Kidney epithelial cell (primary cell): ENCODE measurements at regions not wholly inside any gene's neighbourhood (a gene's known extent, or its start where the extent isn't known, plus 50 kb on each side); places are given as distances from the start of the nearest gene placed in this dataset.

ENCODE experiments used
- DNase-seq: peaks from one replicate; pipeline ENCODE4 v3.0.0-alpha.2; 2010; ENCODE audit warnings: low read depth
- H3K27me3 ChIP-seq: 2 replicates; pipeline ENCODE4 v1.6.0; 2011; ENCODE audit warnings: low read length; ENCODE audit not compliant: control insufficient read depth, insufficient read depth
- H3K36me3 ChIP-seq: 2 replicates; pipeline ENCODE4 v1.5.1; 2011; ENCODE audit warnings: low read length; ENCODE audit not compliant: control insufficient read depth, insufficient read depth
- H3K4me3 ChIP-seq: 2 replicates; pipeline ENCODE4 v1.5.1; 2011; ENCODE audit warnings: low read depth, mild to moderate bottlenecking, control low read depth, low read length
- CTCF ChIP-seq: IDR thresholded peaks from 2 replicates; pipeline ENCODE4 v1.5.1; 2011; ENCODE audit warnings: mild to moderate bottlenecking, moderate library complexity, low read length, control low read depth, inconsistent platforms; ENCODE audit not compliant: insufficient read depth, poor library complexity, severe bottlenecking

DNA sequence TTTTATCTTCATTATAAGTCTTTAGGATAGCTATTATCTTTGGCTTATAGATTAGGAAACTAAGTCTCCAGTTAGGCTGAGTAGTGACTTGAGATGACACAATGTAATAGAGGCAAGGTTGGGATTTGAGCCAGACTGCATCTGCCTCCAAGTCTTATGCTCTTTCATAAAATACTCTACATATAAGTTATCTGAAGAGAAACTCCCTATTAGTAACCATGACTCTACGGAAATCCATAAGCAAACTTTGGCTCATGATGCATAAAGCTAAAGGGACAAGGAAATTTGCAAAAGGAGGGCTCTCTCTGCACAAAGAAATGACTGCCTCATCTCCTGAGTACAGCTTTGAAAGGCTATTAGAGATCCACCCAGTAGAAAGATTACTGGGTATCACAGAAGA, 77.6 kb upstream of the FRMD4B start:
- no peak overlapping the region for H3K4me3 ChIP-seq
- TF ChIP-seq CTCF: no peak
- no peaks in the 10 kb centered on the region for H3K27me3 ChIP-seq
- no peak for DNase-seq
- H3K36me3 ChIP-seq: no peaks in the 10 kb centered on the region

DNA sequence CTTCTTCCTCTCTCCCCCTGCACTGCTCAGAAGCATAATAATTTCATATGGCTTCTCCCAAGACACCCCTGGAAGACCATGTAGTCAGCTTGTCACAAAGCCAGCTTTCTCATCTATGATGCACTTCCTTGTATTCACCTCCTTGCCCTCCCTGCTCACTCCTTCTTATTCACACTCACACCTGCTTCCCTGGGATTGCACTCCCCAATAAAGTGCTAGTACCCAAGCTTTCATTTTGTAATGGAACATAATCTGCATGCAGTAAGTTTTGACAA, 76.9 kb upstream of the FRMD4B start:
- TF ChIP-seq CTCF: no peak
- Histone ChIP-seq H3K27me3 (no peaks in the 10 kb centered on the region), H3K4me3 (no peak overlapping the region), H3K36me3 (no peaks in the 10 kb centered on the region)
- no peak for DNase-seq

GRCh38 chr3:69462022-69462825, 76.3 kb upstream of the FRMD4B start:
- TF ChIP-seq CTCF: no peak

GRCh38 chr3:69460034-69460433, 74.1 kb upstream of the FRMD4B start:
- TF ChIP-seq CTCF: no peak
- no peak overlapping the region for H3K4me3 ChIP-seq
- no peak for DNase-seq
- H3K36me3 ChIP-seq: no peaks in the 10 kb centered on the region
- H3K27me3 ChIP-seq: no peaks in the 10 kb centered on the region

More at GRCh38 chr3:69462022-69462825, 76.3 kb upstream of the FRMD4B start:
- Histone ChIP-seq H3K4me3 (no peak overlapping the region), H3K27me3 (no peaks in the 10 kb centered on the region), H3K36me3 (no peaks in the 10 kb centered on the region)
- no peak for DNase-seq

GRCh38 chr3:69458803-69459365, 73.0 kb upstream of the FRMD4B start:
- no peaks in the 10 kb centered on the region for H3K36me3 ChIP-seq
- TF ChIP-seq CTCF: no peak
- no peak overlapping the region for H3K4me3 ChIP-seq
- DNase-seq: no peak
- no peaks in the 10 kb centered on the region for H3K27me3 ChIP-seq

DNA sequence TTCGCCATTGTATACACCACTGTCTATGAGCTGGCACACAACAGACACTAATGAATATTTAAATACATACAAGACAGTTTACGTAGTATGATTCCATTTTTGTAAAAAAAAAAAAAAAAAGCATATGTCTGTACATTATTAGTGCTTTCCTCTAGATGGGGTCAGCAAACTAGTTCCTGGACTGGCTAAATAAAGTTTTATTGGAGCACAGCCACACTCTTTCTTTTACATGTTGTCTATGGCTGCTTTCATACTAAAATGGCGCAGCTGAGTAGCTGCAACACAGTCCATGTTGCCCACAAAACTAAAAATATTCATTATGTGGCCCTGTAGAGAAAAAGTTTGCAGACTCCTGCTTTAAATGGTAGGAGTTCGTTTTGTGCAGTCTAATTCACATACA, 70.7 kb upstream of the FRMD4B start:
- no peaks in the 10 kb centered on the region for H3K36me3 ChIP-seq

More for the DNA sequence above, 70.7 kb upstream of the FRMD4B start:
- Histone ChIP-seq H3K27me3 (no peaks in the 10 kb centered on the region), H3K4me3 (no peak overlapping the region)
- no peak for TF ChIP-seq CTCF
- DNase-seq: no peak
